ENCODE measurements at regions not wholly inside any gene's neighbourhood (a gene's known extent, or its start where the extent isn't known, plus 50 kb on each side); places are given as distances from the start of the nearest gene placed in this dataset.
"Not testable (repeated sequence)": the region's sequence is repeated elsewhere in the genome, so short reads cannot be mapped to it uniquely, and the experiment has no call there.

DNA sequence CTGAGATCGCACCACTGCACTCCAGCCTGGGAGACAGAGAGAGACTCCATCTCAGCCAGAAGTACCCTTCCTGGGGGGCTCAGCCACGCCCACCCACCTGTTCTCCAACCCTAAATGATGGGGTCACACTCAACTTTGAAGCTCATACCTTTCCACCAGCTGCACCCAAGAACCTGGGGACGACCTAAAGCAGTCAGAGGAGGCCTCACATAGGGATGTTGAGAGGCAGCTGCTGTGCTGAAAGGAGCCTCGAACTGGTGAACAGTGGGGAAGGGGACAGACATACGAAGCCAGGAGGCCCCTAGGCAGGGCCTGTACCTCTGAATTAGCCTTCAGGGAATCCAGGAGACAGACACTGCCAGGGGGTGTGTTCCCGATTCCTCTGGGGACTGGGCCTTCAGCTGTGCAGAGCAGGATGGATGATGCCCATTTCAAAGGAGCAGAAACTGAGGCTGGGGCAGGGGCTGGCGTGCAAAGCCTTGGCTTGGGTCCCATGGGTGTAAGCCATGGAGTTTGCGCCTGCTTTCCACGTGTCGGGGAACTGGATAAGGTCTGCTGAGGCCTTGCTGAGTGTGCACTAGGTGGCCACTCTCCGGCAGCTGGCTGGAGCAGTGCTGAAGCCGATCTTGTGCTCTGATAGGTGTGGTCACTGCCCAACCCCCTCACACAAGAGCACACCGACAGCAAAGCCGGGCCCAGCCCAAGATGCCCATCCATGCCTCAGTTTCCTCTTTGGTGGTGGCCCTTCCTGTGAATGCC, 130.8 kb downstream of the CPZ start:
- no peak for TF ChIP-seq ZFX (IDR thresholded peaks at IDR 0.05; ENCODE audit: borderline replicate concordance)
- TF ChIP-seq, protein P1, sequence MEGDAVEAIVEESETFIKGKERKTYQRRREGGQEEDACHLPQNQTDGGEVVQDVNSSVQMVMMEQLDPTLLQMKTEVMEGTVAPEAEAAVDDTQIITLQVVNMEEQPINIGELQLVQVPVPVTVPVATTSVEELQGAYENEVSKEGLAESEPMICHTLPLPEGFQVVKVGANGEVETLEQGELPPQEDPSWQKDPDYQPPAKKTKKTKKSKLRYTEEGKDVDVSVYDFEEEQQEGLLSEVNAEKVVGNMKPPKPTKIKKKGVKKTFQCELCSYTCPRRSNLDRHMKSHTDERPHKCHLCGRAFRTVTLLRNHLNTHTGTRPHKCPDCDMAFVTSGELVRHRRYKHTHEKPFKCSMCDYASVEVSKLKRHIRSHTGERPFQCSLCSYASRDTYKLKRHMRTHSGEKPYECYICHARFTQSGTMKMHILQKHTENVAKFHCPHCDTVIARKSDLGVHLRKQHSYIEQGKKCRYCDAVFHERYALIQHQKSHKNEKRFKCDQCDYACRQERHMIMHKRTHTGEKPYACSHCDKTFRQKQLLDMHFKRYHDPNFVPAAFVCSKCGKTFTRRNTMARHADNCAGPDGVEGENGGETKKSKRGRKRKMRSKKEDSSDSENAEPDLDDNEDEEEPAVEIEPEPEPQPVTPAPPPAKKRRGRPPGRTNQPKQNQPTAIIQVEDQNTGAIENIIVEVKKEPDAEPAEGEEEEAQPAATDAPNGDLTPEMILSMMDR (IDR thresholded peaks at IDR 0.05), result no peak
- H3K27ac ChIP-seq, result no peak overlapping the region

DNA sequence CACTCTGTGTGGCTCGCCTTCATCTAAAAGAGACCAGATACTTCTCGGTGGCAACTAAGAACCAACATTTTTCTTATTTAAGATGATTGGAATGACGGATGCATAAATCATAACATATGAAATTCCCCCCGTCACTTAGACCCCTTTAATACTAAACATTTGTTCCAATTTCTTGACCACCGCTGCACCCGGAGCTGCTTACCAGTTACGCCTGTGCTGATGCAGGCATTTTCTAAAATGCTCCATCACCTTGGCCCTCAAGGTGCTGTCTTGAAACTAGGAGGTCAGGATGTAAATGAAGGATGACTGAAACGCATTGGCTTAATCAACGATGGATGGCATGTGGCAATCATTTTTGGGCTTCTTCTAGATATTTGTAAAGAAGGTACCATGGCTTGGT, 130.0 kb downstream of the CPZ start:
- no peak overlapping the region for H3K27ac ChIP-seq
- TF ChIP-seq, protein P1 (IDR thresholded peaks at IDR 0.05), result no peak
- TF ChIP-seq ZFX (IDR thresholded peaks at IDR 0.05; ENCODE audit: borderline replicate concordance), result no peak

DNA sequence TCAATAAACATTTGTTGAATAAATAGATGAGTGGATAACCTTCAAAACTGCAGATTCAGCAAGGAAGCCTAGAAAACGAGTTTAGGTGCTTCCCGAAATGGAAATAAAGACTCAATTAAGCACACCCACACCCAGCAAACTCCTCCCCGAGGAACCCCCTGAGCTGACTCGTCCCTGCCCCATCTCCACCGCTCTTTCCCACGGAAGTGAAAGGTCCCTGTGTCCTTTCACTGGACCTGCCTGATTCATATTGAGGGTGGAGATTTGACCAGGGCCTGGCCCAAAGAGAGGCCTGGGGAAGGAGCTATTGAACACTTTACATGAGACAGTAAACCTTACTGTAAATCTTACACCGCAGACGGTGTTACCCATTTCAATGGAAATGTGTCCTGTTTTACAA, 129.1 kb downstream of the CPZ start:
- no peak for TF ChIP-seq ZFX (IDR thresholded peaks at IDR 0.05; ENCODE audit: borderline replicate concordance)
- TF ChIP-seq, protein P1 (IDR thresholded peaks at IDR 0.05), result no peak

DNA sequence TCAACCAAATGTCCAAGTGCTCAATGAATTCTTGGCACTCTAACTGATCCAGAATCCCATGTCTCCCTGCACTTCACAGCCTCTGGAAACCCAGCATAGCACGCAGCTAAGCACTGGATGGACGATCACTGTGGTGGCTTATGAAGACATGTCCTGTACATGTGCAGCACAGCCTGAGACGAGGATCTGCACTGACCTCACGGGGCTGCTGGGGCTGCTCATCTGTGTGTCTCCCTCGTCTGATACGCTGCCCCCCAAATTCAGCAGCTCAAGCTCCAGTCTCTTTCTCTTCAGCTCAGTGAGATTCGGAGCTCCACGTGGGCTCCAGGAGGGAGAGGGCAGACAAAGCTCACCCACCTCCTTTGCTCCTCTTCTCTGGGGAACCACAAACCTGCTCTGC, 126.9 kb downstream of the CPZ start:
- H3K27ac ChIP-seq, result no peak overlapping the region
- TF ChIP-seq, protein P1 (IDR thresholded peaks at IDR 0.05), result no peak
- TF ChIP-seq ZFX (IDR thresholded peaks at IDR 0.05; ENCODE audit: borderline replicate concordance), result no peak

More for the DNA sequence above, 129.1 kb downstream of the CPZ start:
- H3K27ac ChIP-seq, result no peak overlapping the region

DNA sequence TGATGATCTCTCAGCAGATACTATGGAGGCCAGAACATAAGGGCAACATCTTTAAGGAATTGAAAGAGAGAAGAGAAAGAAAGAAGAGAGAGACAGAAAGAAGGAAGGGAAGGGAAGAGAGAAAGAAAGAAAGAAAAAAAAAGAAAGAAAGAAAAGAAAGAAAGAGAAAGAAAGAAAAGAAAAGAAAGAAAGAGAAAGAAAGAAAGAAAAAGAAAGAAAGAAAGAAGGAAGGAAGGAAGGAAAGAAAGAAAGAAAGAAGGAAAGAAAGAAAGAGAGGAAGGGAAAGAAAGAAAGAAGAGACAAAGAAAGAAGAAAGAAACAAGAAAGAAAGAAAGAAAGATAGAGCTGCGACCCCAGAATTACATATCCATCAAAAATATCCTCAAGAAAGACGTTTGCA, 124.9 kb downstream of the CPZ start:
- not testable (repeated sequence) for H3K27ac ChIP-seq

DNA sequence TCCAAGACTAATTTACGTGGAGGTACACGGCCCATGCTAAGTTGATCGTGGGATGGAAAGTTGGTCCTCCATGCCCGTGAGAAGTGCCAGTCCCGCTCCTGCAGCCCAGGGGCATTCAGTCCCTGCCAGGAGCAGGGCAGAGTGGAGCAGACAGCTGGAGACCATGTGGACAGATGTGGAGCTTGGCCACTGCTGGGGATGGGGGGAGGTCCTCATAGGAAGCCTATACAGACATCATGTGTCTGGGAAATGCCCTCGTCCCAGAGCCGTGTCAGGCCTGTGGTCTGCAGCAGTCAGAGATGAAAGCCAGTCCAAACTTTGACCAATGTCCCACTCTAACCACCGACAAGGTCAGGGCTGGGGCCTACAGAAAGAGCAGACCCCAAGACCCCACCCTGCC, 118.4 kb downstream of the CPZ start:
- TF ChIP-seq ZFX (IDR thresholded peaks at IDR 0.05; ENCODE audit: borderline replicate concordance), result no peak
- TF ChIP-seq, protein P1 (IDR thresholded peaks at IDR 0.05), result no peak
- H3K27ac ChIP-seq, result no peak overlapping the region

DNA sequence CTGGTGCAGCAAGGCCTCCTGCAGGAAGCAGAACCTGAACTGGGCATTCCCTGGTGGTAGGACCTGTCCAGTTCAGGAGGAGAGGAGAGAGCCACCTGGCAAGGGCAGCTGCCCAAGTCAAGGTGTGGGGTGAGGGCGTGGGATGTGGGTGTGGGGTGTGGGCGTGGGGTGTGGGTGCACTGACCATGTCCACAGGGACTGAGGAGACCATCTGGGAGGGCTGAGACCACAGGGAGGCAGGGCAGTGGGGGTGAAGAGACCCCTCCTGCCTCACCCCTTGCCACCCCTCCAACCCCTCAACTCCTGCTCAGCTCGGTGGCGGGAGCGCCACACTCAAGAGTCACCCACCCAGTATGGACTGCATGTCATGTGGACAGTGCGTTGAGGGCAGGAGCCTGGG, 117.9 kb downstream of the CPZ start:
- H3K27ac ChIP-seq, result no peak overlapping the region
- TF ChIP-seq ZFX (IDR thresholded peaks at IDR 0.05; ENCODE audit: borderline replicate concordance), result no peak
- TF ChIP-seq, protein P1 (IDR thresholded peaks at IDR 0.05), result no peak
